PC-3 (cell line): ENCODE measurements at regions not wholly inside any gene's neighbourhood (a gene's known extent, or its start where the extent isn't known, plus 50 kb on each side); places are given as distances from the start of the nearest gene placed in this dataset.

Experiments used
- ATAC-seq: fragments of 200-7000 bp; cut with Tn5 transposase; 2 replicates; pipeline ENCODE4 v1.9.1; 2020; ENCODE audit warnings: mild to moderate bottlenecking, moderate library complexity
- BruUV-seq: library from RNA; stranded (reverse); fragments of 400-500 nt; replicated peaks from 2 replicates; lab custom pipeline; 2021; lab: Mats Ljungman, UMichigan
- CTCF ChIA-PET: fragments of 300-600 bp; sonication (Branson Sonifier 250); formaldehyde crosslinking; loops from one replicate; lab custom pipeline; 2022; ENCODE audit warnings: antibody characterized with exemption; lab: Charles Lee
- POLR2A ChIA-PET: fragments of 300-600 bp; sonication (Branson Sonifier 250); formaldehyde crosslinking; loops from one replicate; lab custom pipeline; 2022; ENCODE audit warnings: antibody characterized with exemption; ENCODE audit not compliant: unreplicated experiment; lab: Charles Lee
- DNase-seq: peaks from one replicate; pipeline ENCODE4 v3.0.0-alpha.2; 2015
- H2AFZ ChIP-seq: fragments of 300-600 bp; sonication (generic); 2 replicates; pipeline ENCODE4 v1.6.0; 2016; ENCODE audit warnings: antibody characterized with exemption, low read length
- H3F3A ChIP-seq: fragments of 300-600 bp; sonication (generic); one replicate; pipeline ENCODE4 v1.6.0; 2017; ENCODE audit warnings: antibody characterized with exemption, low read length, control low read depth, mild to moderate bottlenecking; ENCODE audit not compliant: unreplicated experiment
- H3K27ac ChIP-seq: fragments of 300-600 bp; sonication (generic); 2 replicates; pipeline ENCODE4 v1.5.1; 2016; ENCODE audit warnings: mild to moderate bottlenecking, low read length
- H3K27me3 ChIP-seq: fragments of 300-600 bp; sonication (generic); 2 replicates; pipeline ENCODE4 v1.6.1; 2016; ENCODE audit warnings: low read length, mixed read lengths
- H3K36me3 ChIP-seq: fragments of 300-600 bp; sonication (generic); 2 replicates; pipeline ENCODE4 v1.6.1; 2016; ENCODE audit warnings: low read depth, mixed run types, low read length, mixed read lengths
- H3K4me1 ChIP-seq: fragments of 300-600 bp; sonication (generic); 2 replicates; pipeline ENCODE4 v1.5.1; 2016; ENCODE audit warnings: low read length; ENCODE audit not compliant: insufficient read depth
- H3K4me2 ChIP-seq: fragments of 300-600 bp; sonication (generic); 2 replicates; pipeline ENCODE4 v1.6.0; 2016; ENCODE audit warnings: low read length
- H3K4me3 ChIP-seq: fragments of 300-600 bp; sonication (generic); 2 replicates; pipeline ENCODE4 v1.5.1; 2016; ENCODE audit warnings: mild to moderate bottlenecking, low read length, mixed read lengths
- H3K79me2 ChIP-seq: fragments of 300-600 bp; sonication (generic); 2 replicates; pipeline ENCODE4 v1.6.1; 2017; ENCODE audit warnings: low read length, mixed read lengths
- H3K9ac ChIP-seq: fragments of 300-600 bp; sonication (generic); 2 replicates; pipeline ENCODE4 v1.6.0; 2016; ENCODE audit warnings: mild to moderate bottlenecking, low read length
- H3K9me2 ChIP-seq: fragments of 300-600 bp; sonication (generic); replicated peaks from 2 replicates; pipeline ENCODE4 v1.6.1; 2016; ENCODE audit warnings: mixed run types, low read length, mixed read lengths
- H3K9me3 ChIP-seq: fragments of 300-600 bp; sonication (generic); 2 replicates; pipeline ENCODE4 v1.6.1; 2016; ENCODE audit warnings: low read length, mixed read lengths
- H4K20me1 ChIP-seq: fragments of 300-600 bp; sonication (generic); 2 replicates; pipeline ENCODE4 v1.6.1; 2016; ENCODE audit warnings: low read length, mixed read lengths
- CTCF ChIP-seq: fragments of 300-600 bp; sonication (generic); conservative IDR thresholded peaks from 2 replicates; pipeline ENCODE4 v1.5.1; 2017; ENCODE audit warnings: antibody characterized with exemption, low read depth, mild to moderate bottlenecking, low read length
- EZH2 ChIP-seq: fragments of 300-600 bp; sonication (generic); IDR thresholded peaks from one replicate; pipeline ENCODE4 v1.6.1; 2017; ENCODE audit warnings: antibody characterized with exemption, mild to moderate bottlenecking, low read length; ENCODE audit not compliant: unreplicated experiment
- EZH2phosphoT487 ChIP-seq: fragments of 300-600 bp; sonication (generic); IDR thresholded peaks from 2 replicates; pipeline ENCODE4 v1.6.1; 2018; ENCODE audit warnings: mild to moderate bottlenecking, antibody characterized with exemption, low read length, borderline replicate concordance
- intact Hi-C: fragments of 100-400 bp; cut with micrococcal nuclease; formaldehyde crosslinking; loops from 2 replicates; pipeline ENCODE4 v1.9.0; 2023

DNA sequence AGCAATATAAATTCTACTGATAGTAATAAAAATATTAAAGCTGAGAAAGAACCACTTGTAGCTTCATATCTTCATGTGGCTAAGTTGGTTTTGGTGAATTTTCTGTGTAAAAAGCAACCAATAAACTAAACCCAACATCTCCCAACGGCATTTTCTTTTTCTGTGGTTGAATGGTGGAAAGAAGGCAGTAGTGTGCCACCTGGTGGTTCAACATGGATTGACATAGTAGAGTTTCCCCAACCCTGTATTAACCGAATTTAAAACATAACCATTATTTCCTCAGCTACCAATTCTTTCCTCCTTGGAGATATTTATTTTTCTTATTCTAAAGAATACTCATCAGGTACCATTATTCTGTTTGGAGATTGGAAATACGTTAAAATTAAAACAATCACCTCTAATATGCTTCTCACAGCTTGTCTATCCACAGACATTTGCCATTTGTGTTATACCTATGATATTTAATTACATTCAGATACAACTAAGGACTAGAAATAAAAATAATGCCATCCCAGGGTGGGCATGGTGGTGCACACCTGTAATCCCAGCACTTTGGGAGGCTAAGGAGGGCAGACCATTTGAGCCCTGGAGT, 117.1 kb upstream of the EEF1E1 start:
- Histone ChIP-seq H3F3A (no peaks in the 10 kb centered on the region), H3K27ac (no peak overlapping the region), H3K4me3 (peak overlapping the region; percentile 37; the same call in 1 of the 2 replicates), H3K9me2 (no peaks in the 10 kb centered on the region), H3K9me3 (no peaks in the 10 kb centered on the region), H3K4me1 (no peaks in the 10 kb centered on the region), H3K4me2 (peak overlapping the region; percentile 65), H3K27me3 (peaks cover 31% of the 10 kb centered on the region), H2AFZ (peak overlapping the region; percentile 58), H3K9ac (no peak overlapping the region), H3K79me2 (no peaks in the 10 kb centered on the region), H3K36me3 (no peaks in the 10 kb centered on the region), H4K20me1 (no peaks in the 10 kb centered on the region)
- BruUV-seq: no TSS peak
- POLR2A ChIA-PET: no interaction called here
- CTCF ChIA-PET: interaction anchor here (0.6 to 2.4 kb wide), 6 partner anchors 37 to 171 kb away, joined by 3 to 61 read pairs (median 4); partner anchors contain the start of gene EEF1E1
- peak; percentile 69 for DNase-seq
- no peak for TF ChIP-seq EZH2phosphoT487
- peak; percentile 81 for TF ChIP-seq CTCF
- no peak for TF ChIP-seq EZH2
- intact Hi-C loops: loop anchor here (1.0 to 10.0 kb wide), 3 partner anchors 88 to 205 kb away; partner anchors contain the start of gene BLOC1S5
- peak; percentile 78 for ATAC-seq

- H3K4me3 ChIP-seq: peak overlapping the region; percentile 37; the same call in 1 of the 2 replicates
- ChIA-PET POLR2A (no interaction called here), CTCF (interaction anchor here (0.6 to 2.4 kb wide), 5 partner anchors 87 to 171 kb away, joined by 3 to 61 read pairs (median 4); partner anchors contain the start of gene EEF1E1)
- ATAC-seq (no peak), DNase-seq (no peak)
- no peaks in the 10 kb centered on the region for H3K79me2 ChIP-seq
- H3K4me1 ChIP-seq: no peaks in the 10 kb centered on the region
- no TSS peak for BruUV-seq
- H2AFZ ChIP-seq: peak overlapping the region; percentile 58
- no peak overlapping the region for H3K9ac ChIP-seq
- no peaks in the 10 kb centered on the region for H3K36me3 ChIP-seq
- no peaks in the 10 kb centered on the region for H4K20me1 ChIP-seq
- no peaks in the 10 kb centered on the region for H3F3A ChIP-seq
- H3K27ac ChIP-seq: no peak overlapping the region
- peaks cover 37% of the 10 kb centered on the region for H3K27me3 ChIP-seq
- no peaks in the 10 kb centered on the region for H3K9me3 ChIP-seq
- no peaks in the 10 kb centered on the region for H3K9me2 ChIP-seq
- TF ChIP-seq EZH2phosphoT487 (no peak), CTCF (no peak), EZH2 (no peak)
- intact Hi-C loops: loop anchor here (1.0 to 10.0 kb wide), 3 partner anchors 88 to 204 kb away; partner anchors contain the start of gene BLOC1S5
- peak overlapping the region; percentile 65 for H3K4me2 ChIP-seq
These were observed 116.5 kb upstream of the EEF1E1 start for GRCh38 chr6:8218861-8219260.

- intact Hi-C loops: loop anchor here (10.0 kb wide), 1 partner anchor 201 kb away; no protein-coding TSS in a partner anchor
- Histone ChIP-seq H3K9me3 (no peaks in the 10 kb centered on the region), H3K27me3 (peaks cover 50% of the 10 kb centered on the region), H3K36me3 (no peaks in the 10 kb centered on the region), H3K9me2 (no peaks in the 10 kb centered on the region), H4K20me1 (no peaks in the 10 kb centered on the region), H3K79me2 (no peaks in the 10 kb centered on the region), H3K4me3 (no peak overlapping the region), H2AFZ (no peak overlapping the region), H3K4me2 (no peak overlapping the region), H3K9ac (no peak overlapping the region), H3F3A (no peaks in the 10 kb centered on the region), H3K27ac (no peak overlapping the region), H3K4me1 (no peaks in the 10 kb centered on the region)
- ATAC-seq (no peak), DNase-seq (peak; percentile 35)
- no TSS peak for BruUV-seq
- no peak for TF ChIP-seq EZH2
- TF ChIP-seq CTCF: no peak
- no peak for TF ChIP-seq EZH2phosphoT487
- ChIA-PET CTCF (no interaction called here), POLR2A (no interaction called here)
These were observed 113.3 kb upstream of the EEF1E1 start for GRCh38 chr6:8215631-8216030.
